Activated T-cell treated with anti-CD3 and anti-CD28 coated beads, Interleukin-2, amount 50 U/mL, for 4 hours (primary cell): ENCODE measurements at regions not wholly inside any gene's neighbourhood (a gene's known extent, or its start where the extent isn't known, plus 50 kb on each side); places are given as distances from the start of the nearest gene placed in this dataset.
"Not testable (repeated sequence)": the region's sequence is repeated elsewhere in the genome, so short reads cannot be mapped to it uniquely, and the experiment has no call there.

Source experiments
- ATAC-seq, 2 donors: fragments of 200-7000 bp; cut with Tn5 transposase; one replicate each; pipeline ENCODE4 v1.10.0; 2021
- DNase-seq: peaks from one replicate; pipeline ENCODE4 v3.0.0-alpha.2; 2020
- H3K27me3 Mint-ChIP-seq: one replicate; pipeline ENCODE4 v1.8.0; 2021; ENCODE audit warnings: low read depth, mixed read lengths
- H3K36me3 Mint-ChIP-seq: one replicate; pipeline ENCODE4 v1.8.0; 2022; ENCODE audit warnings: mixed read lengths; ENCODE audit not compliant: insufficient read depth
- H3K4me1 Mint-ChIP-seq: one replicate; pipeline ENCODE4 v1.8.0; 2021; ENCODE audit warnings: low read depth, mixed read lengths
- H3K4me3 Mint-ChIP-seq: one replicate; pipeline ENCODE4 v1.8.0; 2021; ENCODE audit warnings: mild to moderate bottlenecking, moderate library complexity, mixed read lengths
- H3K9me3 Mint-ChIP-seq: one replicate; pipeline ENCODE4 v1.8.0; 2021; ENCODE audit warnings: mixed read lengths

DNA sequence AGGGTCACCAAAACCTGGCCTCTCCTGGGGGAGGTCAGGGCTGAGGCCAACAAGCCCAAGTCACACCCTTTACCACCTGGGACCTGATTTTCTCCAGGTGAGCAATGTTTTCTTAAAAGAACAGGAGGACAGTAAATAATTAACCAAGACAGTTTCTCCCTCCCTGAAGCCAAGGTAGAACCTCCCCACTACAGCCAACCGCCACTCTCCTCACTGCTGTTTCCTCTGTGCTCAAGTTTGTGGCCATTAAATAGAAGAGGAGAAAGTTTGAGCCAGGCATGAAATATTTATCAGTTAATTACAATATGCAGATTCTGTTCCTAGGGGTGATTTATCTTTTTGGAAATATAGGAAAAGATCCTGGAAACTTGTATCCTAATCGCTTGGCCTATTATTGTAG is 150.6 kb upstream of the ANKRD20A1 start:
- not testable (repeated sequence) for H3K9me3 Mint-ChIP-seq, ATAC-seq, H3K36me3 Mint-ChIP-seq, H3K4me3 Mint-ChIP-seq, H3K4me1 Mint-ChIP-seq, DNase-seq, H3K27me3 Mint-ChIP-seq

DNA sequence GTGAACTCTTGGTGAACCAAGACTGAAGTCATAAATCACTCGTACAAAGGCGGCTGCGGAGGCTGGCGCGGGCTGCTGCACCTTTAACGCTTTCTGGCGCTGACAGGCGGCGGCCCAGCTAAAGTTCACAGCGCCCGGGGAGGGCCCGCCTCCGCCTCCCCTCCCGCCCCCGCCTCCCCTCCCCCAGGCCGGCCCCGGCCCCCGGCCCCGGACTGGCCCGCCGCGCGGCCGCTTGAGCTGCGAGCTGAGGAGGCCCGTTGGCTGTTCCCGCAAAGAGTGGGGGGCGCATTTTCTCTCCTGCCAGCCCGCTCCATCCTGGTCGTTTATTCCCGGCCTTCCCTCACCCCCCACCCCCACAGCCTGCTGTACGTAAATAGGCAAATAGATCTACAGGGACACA is 147.3 kb upstream of the ANKRD20A1 start:
- ATAC-seq: peak in 1 of 2 donors; percentile 18

DNA sequence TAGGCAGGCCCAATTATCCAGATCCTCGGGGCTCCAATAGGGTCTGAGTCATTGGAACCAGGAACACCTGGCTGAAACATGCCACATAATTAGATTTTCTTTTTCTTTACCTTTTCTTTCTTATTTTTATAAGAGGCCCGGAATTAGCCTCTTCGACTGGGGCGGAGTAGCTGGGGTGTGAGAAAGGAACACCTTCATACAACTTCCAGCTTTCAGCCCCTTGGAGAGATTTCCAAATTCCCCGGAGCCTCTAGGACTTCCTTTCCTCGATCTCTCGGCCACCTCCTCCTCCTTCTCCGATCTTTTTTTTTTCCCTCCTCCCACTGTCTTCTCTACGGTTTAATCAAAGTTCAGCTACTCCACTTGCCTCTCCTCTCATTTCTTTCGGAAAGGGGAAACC is 146.8 kb upstream of the ANKRD20A1 start:
- not testable (repeated sequence) for DNase-seq, H3K4me1 Mint-ChIP-seq, H3K27me3 Mint-ChIP-seq, H3K36me3 Mint-ChIP-seq, H3K4me3 Mint-ChIP-seq, ATAC-seq, H3K9me3 Mint-ChIP-seq

More for the DNA sequence above, 147.3 kb upstream of the ANKRD20A1 start:
- not testable (repeated sequence) for H3K4me3 Mint-ChIP-seq, H3K27me3 Mint-ChIP-seq, DNase-seq, H3K4me1 Mint-ChIP-seq, H3K36me3 Mint-ChIP-seq, H3K9me3 Mint-ChIP-seq

DNA sequence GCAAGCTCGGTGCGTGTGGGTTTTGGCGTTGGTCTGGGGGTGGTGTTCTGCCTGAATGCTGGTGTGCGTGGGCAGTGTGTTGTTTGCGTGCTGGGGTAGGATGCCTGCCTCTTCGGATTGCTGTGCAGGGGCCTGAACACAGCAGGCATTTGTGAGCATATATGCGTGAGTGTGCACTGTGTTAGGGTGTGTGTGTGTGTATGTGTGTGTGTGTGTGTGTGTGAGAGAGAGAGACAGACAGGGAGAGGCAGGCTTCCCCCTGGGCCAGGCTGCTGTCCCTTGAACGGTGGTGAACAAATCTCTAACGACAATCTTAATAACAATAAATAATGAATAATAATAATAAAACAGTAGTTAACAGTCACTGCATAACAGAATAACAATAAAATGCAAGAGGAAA is 145.8 kb upstream of the ANKRD20A1 start:
- not testable (repeated sequence) for H3K36me3 Mint-ChIP-seq, DNase-seq, H3K27me3 Mint-ChIP-seq, H3K9me3 Mint-ChIP-seq, H3K4me3 Mint-ChIP-seq, ATAC-seq, H3K4me1 Mint-ChIP-seq

DNA sequence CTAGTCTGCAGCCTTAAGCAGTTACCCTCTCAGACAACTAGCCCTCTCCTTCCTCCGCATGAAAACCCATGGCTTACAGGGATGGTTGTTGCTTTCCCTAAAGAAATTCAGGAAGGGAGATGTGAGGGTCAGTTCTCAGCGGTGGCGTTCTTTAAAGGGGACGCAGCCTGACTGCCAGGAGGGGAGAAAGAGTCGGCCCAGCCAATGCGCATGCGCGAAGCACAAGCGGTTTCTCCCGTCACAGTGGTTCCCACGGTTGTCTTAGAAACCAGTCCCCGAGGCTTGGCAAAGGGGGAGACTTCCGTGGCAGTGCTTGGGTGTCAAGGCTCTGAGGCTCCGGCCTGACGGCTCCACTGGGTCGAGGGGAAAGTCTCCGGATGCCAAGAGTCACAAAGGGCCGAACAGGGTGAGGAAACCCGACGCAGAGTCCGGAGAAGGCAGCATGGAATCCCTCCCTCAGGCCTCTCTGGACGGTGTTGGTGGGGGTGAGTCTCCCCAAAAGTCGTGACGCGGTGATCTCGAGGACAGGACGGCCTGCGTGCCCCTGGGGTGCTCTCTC is 140.8 kb upstream of the ANKRD20A1 start:
- H3K9me3 Mint-ChIP-seq, H3K27me3 Mint-ChIP-seq: not testable (repeated sequence)
- ATAC-seq: peak in 1 of 2 donors; percentile 29

DNA sequence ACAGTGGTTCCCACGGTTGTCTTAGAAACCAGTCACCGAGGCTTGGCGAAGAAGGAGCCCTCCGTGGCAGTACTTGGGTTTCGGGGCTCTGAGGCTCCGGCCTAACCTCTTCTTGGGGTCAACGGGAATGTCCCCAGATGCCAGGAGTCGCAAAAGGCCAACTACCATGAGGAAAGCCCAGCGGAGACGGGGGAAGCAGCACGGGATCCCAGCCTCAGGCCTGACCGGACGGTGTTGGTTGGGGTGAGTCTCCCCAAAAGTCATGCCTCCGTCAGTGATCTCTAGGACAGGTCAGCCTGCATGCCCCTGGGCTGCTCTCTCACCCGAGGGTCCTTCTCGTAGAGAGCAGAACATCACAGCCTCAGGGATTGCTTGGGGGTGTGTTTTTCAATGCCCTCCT is 138.2 kb upstream of the ANKRD20A1 start:
- not testable (repeated sequence) for H3K9me3 Mint-ChIP-seq, H3K4me3 Mint-ChIP-seq, H3K36me3 Mint-ChIP-seq, H3K4me1 Mint-ChIP-seq, H3K27me3 Mint-ChIP-seq, ATAC-seq
- DNase-seq: peak; percentile 2

More for the DNA sequence above, 140.8 kb upstream of the ANKRD20A1 start:
- H3K36me3 Mint-ChIP-seq, H3K4me1 Mint-ChIP-seq, H3K4me3 Mint-ChIP-seq: not testable (repeated sequence)
- peak; percentile 8 for DNase-seq

DNA sequence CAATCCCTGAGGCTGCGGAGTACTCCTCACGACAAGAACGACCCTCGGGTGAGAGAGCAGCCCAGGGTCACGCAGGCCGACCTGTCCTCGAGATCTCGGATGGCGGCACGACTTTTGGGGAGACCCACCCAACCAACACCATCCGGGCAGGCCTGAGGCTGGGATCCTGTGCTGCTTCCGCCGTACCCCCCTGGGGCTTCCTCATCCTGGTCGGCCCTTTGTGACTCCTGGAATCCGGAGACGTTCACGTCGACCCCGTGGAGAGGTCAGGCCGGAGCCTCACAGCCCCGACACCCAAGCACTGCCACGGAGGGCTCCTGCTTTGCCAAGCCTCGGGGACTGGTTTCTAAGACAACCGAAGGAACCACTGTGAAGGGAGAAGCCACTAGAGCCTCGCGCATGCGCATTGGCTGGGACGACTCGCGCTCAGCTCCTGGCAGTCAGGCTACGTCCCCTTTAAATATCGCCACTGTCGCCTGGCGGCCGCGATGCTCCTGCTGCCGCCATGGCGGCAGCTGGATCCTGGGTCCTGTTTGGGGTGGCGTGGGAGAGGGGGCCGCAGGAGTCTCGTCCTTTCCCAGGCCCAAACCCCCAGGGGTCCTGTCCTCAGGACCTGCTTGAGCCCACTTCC is 136.2 kb upstream of the ANKRD20A1 start:
- H3K4me3 Mint-ChIP-seq, DNase-seq, H3K27me3 Mint-ChIP-seq, H3K4me1 Mint-ChIP-seq, H3K36me3 Mint-ChIP-seq, H3K9me3 Mint-ChIP-seq: not testable (repeated sequence)
- peak; percentile 85 to 90 for ATAC-seq

DNA sequence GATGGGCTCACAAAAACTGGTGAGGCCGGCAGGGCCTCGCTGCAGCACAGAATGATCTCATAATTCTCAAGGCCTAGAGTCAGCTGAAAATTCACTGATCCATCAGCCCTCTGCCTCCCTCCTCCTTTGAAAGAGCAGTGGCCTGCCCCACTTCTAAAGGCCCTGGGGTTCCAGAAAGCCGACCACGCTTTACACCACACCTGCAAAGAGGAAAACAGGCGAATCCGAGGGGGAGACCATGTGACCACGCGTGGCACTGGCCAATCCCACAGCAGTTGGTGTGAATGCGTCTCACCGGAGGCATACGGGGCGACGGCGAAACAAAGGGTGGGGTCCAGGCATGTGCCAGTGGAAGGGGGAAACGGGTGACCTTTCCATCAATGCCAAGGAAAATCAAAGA is 135.5 kb upstream of the ANKRD20A1 start:
- H3K27me3 Mint-ChIP-seq, DNase-seq, H3K9me3 Mint-ChIP-seq, H3K36me3 Mint-ChIP-seq, H3K4me1 Mint-ChIP-seq: not testable (repeated sequence)
- H3K4me3 Mint-ChIP-seq: peak overlapping the region; percentile 62
- ATAC-seq: peak; percentile 15 to 18

DNA sequence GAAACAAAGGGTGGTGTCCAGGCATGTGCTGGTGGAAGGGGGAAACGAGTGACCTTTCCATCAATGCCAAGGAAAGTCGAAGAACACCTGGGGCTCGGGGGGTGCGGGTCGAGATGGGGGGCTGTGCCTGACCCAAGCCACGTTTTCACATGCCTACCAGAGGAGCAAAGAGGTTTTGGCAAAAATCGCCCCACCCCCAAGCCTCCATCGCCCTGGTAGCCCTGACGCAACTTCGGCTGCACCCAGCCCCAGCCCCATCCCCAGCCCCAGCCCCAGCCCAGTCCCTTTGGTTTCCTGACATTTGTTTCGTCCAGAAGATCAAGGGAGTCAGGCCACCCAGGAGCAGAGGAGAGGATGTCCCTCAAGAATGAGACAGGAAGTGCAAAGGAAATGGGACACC is 133.8 kb upstream of the ANKRD20A1 start:
- H3K36me3 Mint-ChIP-seq, ATAC-seq, H3K9me3 Mint-ChIP-seq, H3K4me1 Mint-ChIP-seq, H3K27me3 Mint-ChIP-seq, H3K4me3 Mint-ChIP-seq: not testable (repeated sequence)
- peak; percentile 26 for DNase-seq

DNA sequence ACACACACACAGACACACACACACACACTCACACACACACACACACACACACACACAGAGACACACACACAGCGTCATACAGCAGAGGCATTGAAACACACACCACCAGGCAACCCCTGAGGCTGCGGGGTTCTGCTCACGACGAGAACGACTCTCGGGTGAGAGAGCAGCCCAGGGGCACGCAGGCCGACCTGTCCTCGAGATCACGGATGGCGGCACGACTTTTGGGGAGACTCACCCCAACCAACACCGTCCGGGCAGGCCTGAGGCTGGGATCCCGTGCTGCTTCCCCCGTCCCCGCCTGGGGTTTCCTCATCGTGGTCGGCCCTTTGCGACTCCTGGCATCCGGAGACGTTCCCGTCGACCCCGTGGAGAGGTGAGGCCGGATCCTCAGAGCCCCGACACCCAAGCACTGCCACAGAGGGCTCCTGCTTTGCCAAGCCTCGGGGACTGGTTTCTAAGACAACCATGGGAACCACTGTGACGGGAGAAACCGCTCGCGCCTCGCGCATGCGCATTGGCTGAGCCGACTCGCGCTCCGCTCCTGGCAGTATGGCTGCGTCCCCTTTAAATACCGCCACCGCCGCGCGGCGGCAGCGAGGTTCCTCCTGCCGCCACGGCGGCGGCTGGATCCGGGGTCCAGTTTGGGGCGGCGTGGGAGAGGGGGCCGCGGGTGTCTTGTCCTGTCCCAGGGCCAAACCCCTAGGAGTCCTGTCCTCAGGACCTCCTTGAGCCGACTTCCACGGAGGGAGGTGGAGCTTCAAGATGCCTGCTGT is 132.3 kb upstream of the ANKRD20A1 start:
- peak; percentile 53 to 68 for ATAC-seq
- H3K4me1 Mint-ChIP-seq, H3K36me3 Mint-ChIP-seq, DNase-seq, H3K27me3 Mint-ChIP-seq, H3K9me3 Mint-ChIP-seq: not testable (repeated sequence)
- peak overlapping the region; percentile 40 for H3K4me3 Mint-ChIP-seq

DNA sequence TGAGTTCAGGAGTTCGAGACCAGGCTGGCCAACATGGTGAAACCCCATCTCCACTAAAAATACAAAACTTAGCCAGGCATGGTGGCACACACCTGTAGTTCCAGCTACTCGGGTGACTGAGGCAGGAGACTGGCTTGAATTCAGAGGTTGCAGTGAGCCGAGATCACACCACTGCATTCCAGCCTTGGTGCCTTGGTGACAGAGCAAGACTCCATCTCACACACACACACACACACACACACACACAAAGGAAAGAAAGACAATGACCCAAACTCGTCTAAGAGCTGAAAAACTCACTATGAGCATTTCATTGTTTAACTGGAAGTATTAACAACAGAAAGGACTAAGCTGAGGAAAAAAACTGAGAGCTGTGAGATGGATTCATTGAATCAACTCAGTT is 95.6 kb upstream of the ANKRD20A1 start:
- not testable (repeated sequence) for ATAC-seq, H3K27me3 Mint-ChIP-seq, H3K9me3 Mint-ChIP-seq, H3K36me3 Mint-ChIP-seq, H3K4me1 Mint-ChIP-seq, H3K4me3 Mint-ChIP-seq, DNase-seq

DNA sequence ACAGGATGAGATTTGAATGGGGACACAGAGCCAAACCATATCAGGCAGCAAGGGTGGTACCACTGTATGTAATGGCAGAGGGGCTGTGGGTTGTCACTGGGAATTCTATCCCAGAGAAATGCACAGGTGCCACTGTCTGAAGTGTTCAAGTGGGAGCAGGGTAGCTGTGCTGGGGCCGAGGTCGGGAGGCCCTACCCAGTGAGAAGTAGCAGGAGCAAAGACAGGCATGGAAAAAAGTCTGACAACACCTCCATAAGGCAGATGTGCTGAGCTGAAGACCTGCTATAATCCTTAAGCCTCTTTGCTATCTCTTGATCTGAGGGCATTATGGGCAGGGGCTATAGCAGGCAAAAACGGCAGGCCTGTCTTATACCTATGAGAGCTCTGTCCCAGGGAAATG is 86.9 kb upstream of the ANKRD20A1 start:
- not testable (repeated sequence) for DNase-seq, H3K36me3 Mint-ChIP-seq, H3K4me1 Mint-ChIP-seq, H3K9me3 Mint-ChIP-seq, ATAC-seq, H3K4me3 Mint-ChIP-seq, H3K27me3 Mint-ChIP-seq

DNA sequence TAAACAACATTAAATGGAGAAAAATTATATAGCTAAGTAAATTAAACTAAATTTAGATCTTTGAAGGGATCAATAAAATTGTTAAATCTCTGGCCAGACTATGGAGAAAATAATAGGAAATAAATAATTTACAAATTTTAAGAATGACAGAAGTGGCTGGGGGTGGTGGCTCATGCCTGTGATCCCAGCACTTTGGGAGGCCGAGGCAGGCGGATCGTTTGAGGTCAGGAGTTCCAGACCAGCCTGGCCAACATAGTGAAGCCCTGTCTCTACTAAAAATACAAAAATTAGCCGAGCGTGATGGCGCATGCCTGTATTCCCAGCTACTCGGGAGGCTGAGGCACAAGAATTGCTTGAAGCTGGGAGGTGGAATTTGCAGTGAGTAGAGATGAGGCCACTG is 58.6 kb upstream of the ANKRD20A1 start:
- H3K27me3 Mint-ChIP-seq, DNase-seq, H3K9me3 Mint-ChIP-seq, H3K4me1 Mint-ChIP-seq, ATAC-seq, H3K4me3 Mint-ChIP-seq, H3K36me3 Mint-ChIP-seq: not testable (repeated sequence)
